Osteoblast (primary cell): ENCODE measurements at regions not wholly inside any gene's neighbourhood (a gene's known extent, or its start where the extent isn't known, plus 50 kb on each side); places are given as distances from the start of the nearest gene placed in this dataset.

Experiments
- DNase-seq: peaks from one replicate; pipeline ENCODE4 v3.0.0; 2011; ENCODE audit warnings: low spot score, mixed read lengths; ENCODE audit not compliant: insufficient read length; ENCODE audit errors: missing footprints
- H2AFZ ChIP-seq: 2 replicates; pipeline ENCODE4 v1.6.0; 2011; ENCODE audit warnings: mild to moderate bottlenecking, low read length
- H3K27ac ChIP-seq: 2 replicates; pipeline ENCODE4 v1.5.1; 2011; ENCODE audit warnings: mild to moderate bottlenecking, low read depth, low read length, moderate library complexity
- H3K27me3 ChIP-seq: 2 replicates; pipeline ENCODE4 v1.6.0; 2012; ENCODE audit warnings: mild to moderate bottlenecking, control low read depth, inconsistent platforms, low read length, moderate library complexity; ENCODE audit not compliant: insufficient read depth
- H3K36me3 ChIP-seq: 2 replicates; pipeline ENCODE4 v1.5.1; 2011; ENCODE audit warnings: mild to moderate bottlenecking, low read length, control low read depth, moderate library complexity; ENCODE audit not compliant: insufficient read depth
- H3K4me1 ChIP-seq: 2 replicates; pipeline ENCODE4 v1.5.1; 2011; ENCODE audit warnings: mild to moderate bottlenecking, low read length, control low read depth, moderate library complexity; ENCODE audit not compliant: insufficient read depth
- H3K4me2 ChIP-seq: 2 replicates; pipeline ENCODE4 v1.6.0; 2011; ENCODE audit warnings: mild to moderate bottlenecking, low read length; ENCODE audit not compliant: insufficient read depth
- H3K4me3 ChIP-seq: fragments of 200-600 bp; sonication (generic); 3 replicates; pipeline ENCODE4 v1.5.1; 2012; ENCODE audit warnings: mild to moderate bottlenecking, low read length, inconsistent platforms; ENCODE audit not compliant: insufficient read depth
- H3K79me2 ChIP-seq: 2 replicates; pipeline ENCODE4 v1.6.0; 2012; ENCODE audit warnings: mild to moderate bottlenecking, low read length, control low read depth, inconsistent platforms; ENCODE audit not compliant: insufficient read depth
- H3K9me3 ChIP-seq: 2 replicates; pipeline ENCODE4 v1.5.1; 2011; ENCODE audit warnings: low read depth, low read length, control low read depth
- H4K20me1 ChIP-seq: 2 replicates; pipeline ENCODE4 v1.6.0; 2012; ENCODE audit warnings: mild to moderate bottlenecking, low read length, control low read depth; ENCODE audit not compliant: insufficient read depth
- TF ChIP-seq, protein P1 (sequence below): IDR thresholded peaks from 2 replicates; pipeline ENCODE4 v1.5.1; 2011; ENCODE audit warnings: mild to moderate bottlenecking, low read depth, low read length, moderate library complexity; ENCODE audit errors: extremely low read depth

DNA sequence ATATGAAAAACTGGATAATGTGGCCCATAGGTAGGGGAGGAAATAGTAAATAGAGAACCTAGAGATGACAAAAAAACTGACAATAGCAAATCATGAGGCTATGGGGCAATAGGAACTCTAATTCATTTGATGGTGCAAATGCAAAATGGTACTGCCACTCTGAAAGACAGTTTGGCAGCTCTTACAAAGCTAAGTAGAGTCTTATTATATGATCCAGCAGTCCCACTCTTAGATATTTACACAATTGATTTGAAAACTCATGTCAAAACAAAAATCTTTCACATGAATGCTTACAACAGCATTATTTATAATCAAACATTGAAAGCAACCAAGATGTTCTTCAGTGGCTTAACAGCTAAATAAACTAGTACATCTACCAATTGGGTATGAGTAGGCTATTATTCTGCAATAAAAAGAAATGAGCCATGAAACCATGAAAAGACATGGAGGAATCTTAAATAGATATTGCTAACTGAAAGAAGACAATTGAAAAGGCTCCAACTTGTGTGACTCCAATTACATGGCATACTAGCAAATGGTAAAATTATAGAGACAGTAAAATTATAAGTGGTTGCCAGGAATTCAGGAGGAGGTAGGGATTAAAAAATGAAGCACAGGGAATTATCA, 321.8 kb upstream of the STAC start:
- DNase-seq = no peak
- no peak overlapping the region for H3K4me2 ChIP-seq
- H3K27ac ChIP-seq = no peak overlapping the region
- no peaks in the 10 kb centered on the region for H3K4me1 ChIP-seq
- H3K36me3 ChIP-seq = no peaks in the 10 kb centered on the region
- H4K20me1 ChIP-seq = no peaks in the 10 kb centered on the region
- no peaks in the 10 kb centered on the region for H3K9me3 ChIP-seq
- no peaks in the 10 kb centered on the region for H3K27me3 ChIP-seq
- H3K4me3 ChIP-seq = no peak overlapping the region
- H2AFZ ChIP-seq = no peak overlapping the region
- TF ChIP-seq, protein P1, sequence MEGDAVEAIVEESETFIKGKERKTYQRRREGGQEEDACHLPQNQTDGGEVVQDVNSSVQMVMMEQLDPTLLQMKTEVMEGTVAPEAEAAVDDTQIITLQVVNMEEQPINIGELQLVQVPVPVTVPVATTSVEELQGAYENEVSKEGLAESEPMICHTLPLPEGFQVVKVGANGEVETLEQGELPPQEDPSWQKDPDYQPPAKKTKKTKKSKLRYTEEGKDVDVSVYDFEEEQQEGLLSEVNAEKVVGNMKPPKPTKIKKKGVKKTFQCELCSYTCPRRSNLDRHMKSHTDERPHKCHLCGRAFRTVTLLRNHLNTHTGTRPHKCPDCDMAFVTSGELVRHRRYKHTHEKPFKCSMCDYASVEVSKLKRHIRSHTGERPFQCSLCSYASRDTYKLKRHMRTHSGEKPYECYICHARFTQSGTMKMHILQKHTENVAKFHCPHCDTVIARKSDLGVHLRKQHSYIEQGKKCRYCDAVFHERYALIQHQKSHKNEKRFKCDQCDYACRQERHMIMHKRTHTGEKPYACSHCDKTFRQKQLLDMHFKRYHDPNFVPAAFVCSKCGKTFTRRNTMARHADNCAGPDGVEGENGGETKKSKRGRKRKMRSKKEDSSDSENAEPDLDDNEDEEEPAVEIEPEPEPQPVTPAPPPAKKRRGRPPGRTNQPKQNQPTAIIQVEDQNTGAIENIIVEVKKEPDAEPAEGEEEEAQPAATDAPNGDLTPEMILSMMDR = no peak
- no peaks in the 10 kb centered on the region for H3K79me2 ChIP-seq

DNA sequence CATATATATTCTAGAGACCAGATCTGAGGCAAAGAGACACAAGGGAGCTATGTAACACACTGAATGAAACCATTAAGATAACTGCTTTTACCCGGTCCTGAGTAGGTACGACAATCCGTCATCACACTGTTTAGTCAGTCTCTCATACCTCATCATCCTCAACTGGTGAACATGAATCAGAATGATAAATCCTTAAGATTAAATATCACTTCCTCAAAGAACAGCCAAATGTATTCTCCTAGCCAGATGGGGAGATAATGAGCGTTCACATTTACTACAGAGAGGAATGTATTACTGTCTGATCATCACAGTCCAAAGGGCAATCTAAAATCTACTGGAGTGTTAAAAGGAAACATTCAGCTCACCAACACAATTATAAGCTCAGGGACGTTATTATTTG, 319.4 kb upstream of the STAC start:
- no peak overlapping the region for H3K27ac ChIP-seq
- H3K4me2 ChIP-seq = no peak overlapping the region
- H3K4me3 ChIP-seq = no peak overlapping the region
- TF ChIP-seq, protein P1 = no peak
- H3K9me3 ChIP-seq = no peaks in the 10 kb centered on the region
- H3K27me3 ChIP-seq = no peaks in the 10 kb centered on the region
- no peak for DNase-seq
- H3K4me1 ChIP-seq = no peaks in the 10 kb centered on the region
- H4K20me1 ChIP-seq = no peaks in the 10 kb centered on the region
- H2AFZ ChIP-seq = no peak overlapping the region
- H3K36me3 ChIP-seq = no peaks in the 10 kb centered on the region
- H3K79me2 ChIP-seq = no peaks in the 10 kb centered on the region

- H3K79me2 ChIP-seq = no peaks in the 10 kb centered on the region
- no peak overlapping the region for H3K4me3 ChIP-seq
- no peaks in the 10 kb centered on the region for H4K20me1 ChIP-seq
- H3K36me3 ChIP-seq = no peaks in the 10 kb centered on the region
- no peaks in the 10 kb centered on the region for H3K9me3 ChIP-seq
- no peak overlapping the region for H2AFZ ChIP-seq
- TF ChIP-seq, protein P1 = no peak
- H3K27ac ChIP-seq = no peak overlapping the region
- H3K4me1 ChIP-seq = no peaks in the 10 kb centered on the region
- DNase-seq = no peak
- H3K4me2 ChIP-seq = no peak overlapping the region
- no peaks in the 10 kb centered on the region for H3K27me3 ChIP-seq
These were observed 316.3 kb upstream of the STAC start for GRCh38 chr3:36063992-36064391.

DNA sequence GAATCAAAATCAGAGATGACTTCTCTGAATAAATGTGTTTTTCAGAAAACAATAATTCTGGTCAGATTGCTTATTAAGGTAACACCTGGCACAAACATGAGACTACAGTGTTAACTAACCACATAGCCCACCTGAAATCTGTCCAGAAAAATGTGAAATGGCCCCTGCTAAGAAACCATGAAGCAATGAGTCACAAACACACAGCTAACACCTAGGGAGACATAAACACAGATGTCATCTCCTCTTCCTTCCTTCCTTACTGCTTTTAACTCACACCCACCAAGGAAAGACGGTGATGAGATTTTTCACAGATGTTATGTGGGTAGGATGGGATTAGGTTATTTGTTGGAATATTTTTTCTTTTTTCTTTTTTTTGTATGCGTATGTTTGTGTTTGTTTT, 315.0 kb upstream of the STAC start:
- no peaks in the 10 kb centered on the region for H3K4me1 ChIP-seq
- no peak overlapping the region for H3K4me3 ChIP-seq
- no peaks in the 10 kb centered on the region for H3K36me3 ChIP-seq
- TF ChIP-seq, protein P1 = no peak
- no peak overlapping the region for H3K27ac ChIP-seq
- H3K9me3 ChIP-seq = no peaks in the 10 kb centered on the region
- H3K27me3 ChIP-seq = no peaks in the 10 kb centered on the region
- H3K79me2 ChIP-seq = no peaks in the 10 kb centered on the region
- no peaks in the 10 kb centered on the region for H4K20me1 ChIP-seq
- no peak for DNase-seq
- no peak overlapping the region for H2AFZ ChIP-seq
- no peak overlapping the region for H3K4me2 ChIP-seq
